Hepatocyte (in vitro differentiated cells): ENCODE measurements at regions not wholly inside any gene's neighbourhood (a gene's known extent, or its start where the extent isn't known, plus 50 kb on each side); places are given as distances from the start of the nearest gene placed in this dataset.

Experiments
- CTCF ChIP-seq: fragments of 200-600 bp; sonication (generic); IDR thresholded peaks from 2 replicates; pipeline ENCODE4 v1.5.1; 2016; ENCODE audit warnings: antibody characterized with exemption, mild to moderate bottlenecking; ENCODE audit not compliant: poor library complexity
- EZH2phosphoT487 ChIP-seq: fragments of 200-600 bp; sonication (generic); IDR thresholded peaks from one replicate; pipeline ENCODE4 v1.6.1; 2018; ENCODE audit warnings: antibody characterized with exemption, mild to moderate bottlenecking, low read depth, moderate library complexity; ENCODE audit not compliant: unreplicated experiment, severe bottlenecking

GRCh38 chr3:1609416-1609815 lies 489.2 kb upstream of the CNTN4 start:
- TF ChIP-seq CTCF (no peak), EZH2phosphoT487 (no peak)
